Activated naive CD4-positive, alpha-beta T cell treated with anti-CD3 and anti-CD28 coated beads for 36 hours (primary cell): ENCODE measurements at regions not wholly inside any gene's neighbourhood (a gene's known extent, or its start where the extent isn't known, plus 50 kb on each side); places are given as distances from the start of the nearest gene placed in this dataset.

Source experiments
- CTCF ChIA-PET: fragments of 350-600 bp; sonication (Branson Sonifier 250); formaldehyde crosslinking; loops from one replicate; lab custom pipeline; 2021; ENCODE audit warnings: antibody characterized with exemption; lab: Charles Lee
- DNase-seq: peaks from one replicate; pipeline ENCODE4 v3.0.0-alpha.2; 2020
- H3K27ac Mint-ChIP-seq: one replicate; pipeline ENCODE4 v1.8.0; 2021; ENCODE audit warnings: mild to moderate bottlenecking, mixed read lengths
- H3K27me3 Mint-ChIP-seq: one replicate; pipeline ENCODE4 v1.8.0; 2021; ENCODE audit warnings: low read depth, mixed read lengths
- H3K36me3 Mint-ChIP-seq: one replicate; pipeline ENCODE4 v1.8.0; 2021; ENCODE audit warnings: low read depth, mixed read lengths
- H3K4me1 Mint-ChIP-seq: one replicate; pipeline ENCODE4 v1.8.0; 2021; ENCODE audit warnings: low read depth, mixed read lengths
- H3K4me3 Mint-ChIP-seq: one replicate; pipeline ENCODE4 v1.8.0; 2021; ENCODE audit warnings: mild to moderate bottlenecking, moderate library complexity, mixed read lengths
- H3K9me3 Mint-ChIP-seq: one replicate; pipeline ENCODE4 v1.8.0; 2021; ENCODE audit warnings: mixed read lengths
- intact Hi-C: fragments of 100-400 bp; cut with micrococcal nuclease; formaldehyde crosslinking; loops from one replicate; pipeline ENCODE4 v1.15.1; 2023

- intact Hi-C loops, result no loop called here
- CTCF ChIA-PET, result no interaction called here
- H3K27ac Mint-ChIP-seq, result no peak overlapping the region
- H3K4me1 Mint-ChIP-seq, result no peaks in the 10 kb centered on the region
- DNase-seq, result no peak
- no peak overlapping the region for H3K4me3 Mint-ChIP-seq
- no peaks in the 10 kb centered on the region for H3K36me3 Mint-ChIP-seq
- H3K9me3 Mint-ChIP-seq, result no peaks in the 10 kb centered on the region
- no peaks in the 10 kb centered on the region for H3K27me3 Mint-ChIP-seq
Measured at GRCh38 chr2:145289946-145290345, 770.0 kb upstream of the ZEB2 start.

- Mint-ChIP-seq H3K27ac (no peak overlapping the region), H3K9me3 (no peaks in the 10 kb centered on the region), H3K4me1 (no peaks in the 10 kb centered on the region), H3K36me3 (no peaks in the 10 kb centered on the region), H3K27me3 (no peaks in the 10 kb centered on the region), H3K4me3 (no peak overlapping the region)
- intact Hi-C loops, result no loop called here
- CTCF ChIA-PET, result interaction anchor here (0.6 kb wide), 1 partner anchor 12 kb away, joined by 4 read pairs; no protein-coding TSS in a partner anchor
- no peak for DNase-seq
Measured at GRCh38 chr2:145288650-145289496, 769.0 kb upstream of the ZEB2 start.

- Mint-ChIP-seq H3K36me3 (no peaks in the 10 kb centered on the region), H3K27ac (no peak overlapping the region), H3K4me1 (no peaks in the 10 kb centered on the region), H3K9me3 (no peaks in the 10 kb centered on the region), H3K4me3 (no peak overlapping the region), H3K27me3 (no peaks in the 10 kb centered on the region)
- CTCF ChIA-PET, result no interaction called here
- DNase-seq, result no peak
- intact Hi-C loops, result no loop called here
Measured at GRCh38 chr2:145287736-145288135, 767.8 kb upstream of the ZEB2 start.

GRCh38 chr2:145286716-145287275 is 766.9 kb upstream of the ZEB2 start:
- Mint-ChIP-seq H3K4me3 (no peak overlapping the region), H3K36me3 (no peaks in the 10 kb centered on the region), H3K27me3 (no peaks in the 10 kb centered on the region), H3K9me3 (no peaks in the 10 kb centered on the region), H3K27ac (no peak overlapping the region), H3K4me1 (no peaks in the 10 kb centered on the region)
- CTCF ChIA-PET, result no interaction called here
- intact Hi-C loops, result no loop called here
- DNase-seq, result no peak

GRCh38 chr2:145284551-145284950 is 764.6 kb upstream of the ZEB2 start:
- Mint-ChIP-seq H3K9me3 (no peaks in the 10 kb centered on the region), H3K27me3 (no peaks in the 10 kb centered on the region), H3K4me1 (no peaks in the 10 kb centered on the region), H3K27ac (no peak overlapping the region), H3K4me3 (no peak overlapping the region), H3K36me3 (no peaks in the 10 kb centered on the region)
- DNase-seq, result no peak
- intact Hi-C loops, result no loop called here
- CTCF ChIA-PET, result no interaction called here

GRCh38 chr2:145283131-145283530 is 763.2 kb upstream of the ZEB2 start:
- no peaks in the 10 kb centered on the region for H3K4me1 Mint-ChIP-seq
- CTCF ChIA-PET, result no interaction called here
- no peaks in the 10 kb centered on the region for H3K27me3 Mint-ChIP-seq
- DNase-seq, result no peak
- no peak overlapping the region for H3K27ac Mint-ChIP-seq
- no peaks in the 10 kb centered on the region for H3K9me3 Mint-ChIP-seq
- H3K4me3 Mint-ChIP-seq, result no peak overlapping the region
- no peaks in the 10 kb centered on the region for H3K36me3 Mint-ChIP-seq
- intact Hi-C loops, result no loop called here

GRCh38 chr2:145277922-145278321 is 758.0 kb upstream of the ZEB2 start:
- Mint-ChIP-seq H3K27me3 (no peaks in the 10 kb centered on the region), H3K36me3 (no peaks in the 10 kb centered on the region), H3K9me3 (no peaks in the 10 kb centered on the region), H3K27ac (no peak overlapping the region), H3K4me3 (no peak overlapping the region), H3K4me1 (no peaks in the 10 kb centered on the region)
- DNase-seq, result no peak
- intact Hi-C loops, result no loop called here
- CTCF ChIA-PET, result no interaction called here

GRCh38 chr2:145273840-145274239 is 753.9 kb upstream of the ZEB2 start:
- intact Hi-C loops, result no loop called here
- no peaks in the 10 kb centered on the region for H3K27me3 Mint-ChIP-seq
- DNase-seq, result no peak
- H3K27ac Mint-ChIP-seq, result no peak overlapping the region
- peaks cover 1% of the 10 kb centered on the region for H3K9me3 Mint-ChIP-seq
- H3K36me3 Mint-ChIP-seq, result no peaks in the 10 kb centered on the region
- no peak overlapping the region for H3K4me3 Mint-ChIP-seq
- no peaks in the 10 kb centered on the region for H3K4me1 Mint-ChIP-seq
- CTCF ChIA-PET, result no interaction called here

GRCh38 chr2:145268931-145269330 is 749.0 kb upstream of the ZEB2 start:
- H3K9me3 Mint-ChIP-seq, result peaks cover 1% of the 10 kb centered on the region
- CTCF ChIA-PET, result no interaction called here
- DNase-seq, result no peak
- H3K27ac Mint-ChIP-seq, result no peak overlapping the region
- peaks cover 3% of the 10 kb centered on the region for H3K27me3 Mint-ChIP-seq
- no peaks in the 10 kb centered on the region for H3K36me3 Mint-ChIP-seq
- intact Hi-C loops, result no loop called here
- H3K4me3 Mint-ChIP-seq, result no peak overlapping the region
- no peaks in the 10 kb centered on the region for H3K4me1 Mint-ChIP-seq

- no peaks in the 10 kb centered on the region for H3K9me3 Mint-ChIP-seq
- intact Hi-C loops, result no loop called here
- peaks cover 3% of the 10 kb centered on the region for H3K27me3 Mint-ChIP-seq
- no peak overlapping the region for H3K4me3 Mint-ChIP-seq
- H3K36me3 Mint-ChIP-seq, result no peaks in the 10 kb centered on the region
- H3K4me1 Mint-ChIP-seq, result no peaks in the 10 kb centered on the region
- no peak overlapping the region for H3K27ac Mint-ChIP-seq
- CTCF ChIA-PET, result interaction anchor here (0.6 kb wide), 1 partner anchor 43 kb away, joined by 3 read pairs; no protein-coding TSS in a partner anchor
- no peak for DNase-seq
Measured at GRCh38 chr2:145267451-145267850, 747.5 kb upstream of the ZEB2 start.

- no peaks in the 10 kb centered on the region for H3K9me3 Mint-ChIP-seq
- peaks cover 6% of the 10 kb centered on the region for H3K27me3 Mint-ChIP-seq
- no peaks in the 10 kb centered on the region for H3K4me1 Mint-ChIP-seq
- no peak for DNase-seq
- no peak overlapping the region for H3K4me3 Mint-ChIP-seq
- intact Hi-C loops, result no loop called here
- H3K27ac Mint-ChIP-seq, result no peak overlapping the region
- CTCF ChIA-PET, result no interaction called here
- H3K36me3 Mint-ChIP-seq, result no peaks in the 10 kb centered on the region
Measured at GRCh38 chr2:145265244-145265643, 745.3 kb upstream of the ZEB2 start.

- peaks cover 6% of the 10 kb centered on the region for H3K27me3 Mint-ChIP-seq
- no peak overlapping the region for H3K27ac Mint-ChIP-seq
- H3K4me3 Mint-ChIP-seq, result no peak overlapping the region
- intact Hi-C loops, result no loop called here
- no peaks in the 10 kb centered on the region for H3K36me3 Mint-ChIP-seq
- peaks cover 2% of the 10 kb centered on the region for H3K9me3 Mint-ChIP-seq
- peaks cover 2% of the 10 kb centered on the region for H3K4me1 Mint-ChIP-seq
- DNase-seq, result no peak
- CTCF ChIA-PET, result interaction anchor here (0.6 kb wide), 1 partner anchor 818 kb away, joined by 3 read pairs; no protein-coding TSS in a partner anchor
Measured at GRCh38 chr2:145260674-145261073, 740.8 kb upstream of the ZEB2 start.

- H3K27ac Mint-ChIP-seq, result no peak overlapping the region
- DNase-seq, result no peak
- peaks cover 2% of the 10 kb centered on the region for H3K4me1 Mint-ChIP-seq
- intact Hi-C loops, result no loop called here
- H3K27me3 Mint-ChIP-seq, result peaks cover 6% of the 10 kb centered on the region
- no peak overlapping the region for H3K4me3 Mint-ChIP-seq
- peaks cover 2% of the 10 kb centered on the region for H3K9me3 Mint-ChIP-seq
- H3K36me3 Mint-ChIP-seq, result no peaks in the 10 kb centered on the region
- CTCF ChIA-PET, result no interaction called here
Measured at GRCh38 chr2:145260081-145260480, 740.2 kb upstream of the ZEB2 start.
